HFFc6 (cell line): ENCODE measurements at regions not wholly inside any gene's neighbourhood (a gene's known extent, or its start where the extent isn't known, plus 50 kb on each side); places are given as distances from the start of the nearest gene placed in this dataset.

Experiments used
- DNase-seq: peaks from one replicate; pipeline ENCODE4 v3.0.0-alpha.2; 2018
- H3K27ac Mint-ChIP-seq: 2 replicates; pipeline ENCODE4 v1.8.0; 2020; ENCODE audit warnings: mild to moderate bottlenecking, mixed read lengths
- H3K27me3 Mint-ChIP-seq: 2 replicates; pipeline ENCODE4 v1.8.0; 2021; ENCODE audit warnings: mild to moderate bottlenecking, moderate library complexity, mixed read lengths; ENCODE audit not compliant: insufficient read depth
- H3K36me3 Mint-ChIP-seq: 2 replicates; pipeline ENCODE4 v1.8.0; 2021; ENCODE audit warnings: low read depth, mixed read lengths
- H3K4me1 Mint-ChIP-seq: 2 replicates; pipeline ENCODE4 v1.8.0; 2020; ENCODE audit warnings: low read depth, mixed read lengths
- H3K4me3 Mint-ChIP-seq: 2 replicates; pipeline ENCODE4 v1.8.0; 2020; ENCODE audit warnings: mild to moderate bottlenecking, moderate library complexity, mixed read lengths
- H3K9me3 Mint-ChIP-seq: 2 replicates; pipeline ENCODE4 v1.8.0; 2020; ENCODE audit warnings: mild to moderate bottlenecking, mixed read lengths
- CTCF ChIP-seq: fragments of 200-600 bp; sonication (generic); IDR thresholded peaks from 2 replicates; pipeline ENCODE4 v1.5.0; 2021; ENCODE audit warnings: antibody characterized with exemption, mild to moderate bottlenecking

GRCh38 chr2:102078773-102079172, 63.8 kb upstream of the IL1R1 start:
- H3K4me3 Mint-ChIP-seq: no peak overlapping the region
- no peak overlapping the region for H3K27ac Mint-ChIP-seq
- TF ChIP-seq CTCF: no peak
- peaks cover 5% of the 10 kb centered on the region; the same call in 1 of the 2 replicates for H3K36me3 Mint-ChIP-seq
- peaks cover 1% of the 10 kb centered on the region for H3K27me3 Mint-ChIP-seq
- no peaks in the 10 kb centered on the region for H3K9me3 Mint-ChIP-seq
- H3K4me1 Mint-ChIP-seq: peaks cover 34% of the 10 kb centered on the region
- no peak for DNase-seq

- Mint-ChIP-seq H3K27ac (peak overlapping the region; percentile 68), H3K4me1 (peaks cover 34% of the 10 kb centered on the region), H3K27me3 (peaks cover 1% of the 10 kb centered on the region), H3K36me3 (peaks cover 5% of the 10 kb centered on the region; the same call in 1 of the 2 replicates), H3K9me3 (no peaks in the 10 kb centered on the region), H3K4me3 (no peak overlapping the region)
- peak; percentile 54 for DNase-seq
- TF ChIP-seq CTCF: no peak
These were observed 61.9 kb upstream of the IL1R1 start for GRCh38 chr2:102080451-102081242.

GRCh38 chr2:102081243-102081522, 61.4 kb upstream of the IL1R1 start:
- Mint-ChIP-seq H3K4me3 (no peak overlapping the region), H3K9me3 (no peaks in the 10 kb centered on the region), H3K27me3 (peaks cover 1% of the 10 kb centered on the region), H3K36me3 (peaks cover 5% of the 10 kb centered on the region; the same call in 1 of the 2 replicates), H3K27ac (peak overlapping the region; percentile 68; the same call in 1 of the 2 replicates), H3K4me1 (peaks cover 39% of the 10 kb centered on the region)
- TF ChIP-seq CTCF: no peak
- no peak for DNase-seq

DNA sequence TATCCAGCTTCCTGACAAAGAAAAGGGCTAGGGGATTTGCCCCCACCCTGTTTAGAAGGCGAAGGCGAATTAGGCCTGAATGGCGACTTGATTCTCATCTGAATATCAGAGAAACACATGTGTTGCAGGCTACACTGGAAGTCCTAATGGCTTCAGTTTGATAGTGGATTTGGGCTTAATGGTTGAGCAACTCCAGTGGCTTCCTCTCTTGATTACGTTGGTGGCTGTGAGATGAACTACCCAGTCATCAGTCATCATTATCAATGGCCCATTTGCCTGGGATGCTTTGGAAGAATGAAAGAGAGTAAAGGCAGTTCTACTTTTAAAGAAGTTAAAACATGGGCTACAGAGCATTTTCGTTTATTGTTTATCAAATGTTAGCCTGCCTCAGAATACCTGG, 60.9 kb upstream of the IL1R1 start:
- peaks cover 1% of the 10 kb centered on the region for H3K27me3 Mint-ChIP-seq
- no peak for DNase-seq
- peaks cover 5% of the 10 kb centered on the region; the same call in 1 of the 2 replicates for H3K36me3 Mint-ChIP-seq
- H3K9me3 Mint-ChIP-seq: no peaks in the 10 kb centered on the region
- H3K4me3 Mint-ChIP-seq: no peak overlapping the region
- no peak for TF ChIP-seq CTCF
- peaks cover 42% of the 10 kb centered on the region for H3K4me1 Mint-ChIP-seq
- no peak overlapping the region for H3K27ac Mint-ChIP-seq

DNA sequence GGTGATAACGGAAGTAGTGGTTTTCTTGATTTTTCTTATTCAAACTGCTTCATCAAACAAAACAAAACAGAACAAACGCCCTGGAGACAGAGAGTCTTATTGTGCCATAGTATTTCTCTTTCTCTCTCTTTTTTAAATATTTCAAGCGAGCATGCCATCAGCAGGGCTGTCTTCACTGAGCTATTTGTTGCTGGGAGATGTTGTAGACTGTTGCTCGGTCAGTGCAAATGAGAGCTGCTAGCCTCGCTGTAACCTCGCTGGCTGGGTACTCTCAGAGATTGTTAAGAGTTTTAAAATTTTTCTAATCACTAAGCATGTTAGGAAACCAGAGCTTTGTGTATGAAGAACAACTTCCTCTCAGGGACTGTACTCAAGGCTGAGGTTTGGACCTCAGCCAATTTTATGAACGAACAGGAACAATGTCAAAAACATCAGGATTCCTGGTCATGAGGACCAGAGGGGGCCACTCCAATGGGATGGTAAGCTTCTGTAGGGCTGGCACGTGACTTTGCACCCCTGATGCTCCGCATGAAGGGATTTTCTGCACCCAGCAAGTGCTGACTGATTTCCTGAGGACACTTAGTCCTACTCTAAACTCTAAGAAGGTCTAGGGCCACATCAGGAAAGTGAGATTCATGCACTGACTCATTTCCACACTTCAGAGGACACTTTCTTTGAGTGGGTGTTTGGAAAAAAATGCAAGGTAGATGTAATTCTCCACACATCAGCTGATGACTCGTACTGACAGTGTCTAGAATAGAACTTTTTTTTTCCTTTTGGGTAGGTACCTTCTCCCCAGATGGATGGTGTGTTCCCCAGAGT, 59.8 kb upstream of the IL1R1 start:
- Mint-ChIP-seq H3K4me3 (peak overlapping the region; percentile 77), H3K36me3 (peaks cover 11% of the 10 kb centered on the region), H3K27me3 (peaks cover 1% of the 10 kb centered on the region), H3K9me3 (no peaks in the 10 kb centered on the region; the same call in 1 of the 2 replicates), H3K4me1 (peaks cover 42% of the 10 kb centered on the region), H3K27ac (peak overlapping the region; percentile 79)
- no peak for TF ChIP-seq CTCF
- peak; percentile 51 for DNase-seq
